Breast epithelium (tissue), 3 donors: ENCODE measurements at regions not wholly inside any gene's neighbourhood (a gene's known extent, or its start where the extent isn't known, plus 50 kb on each side); places are given as distances from the start of the nearest gene placed in this dataset.

ENCODE experiments used
- CTCF ChIP-seq, 3 donors: fragments of 450-650 bp; IDR thresholded peaks; one replicate each; pipeline ENCODE4 v1.5.1; 2016 to 2017; ENCODE audit warnings: antibody characterized with exemption in 3 of 3, mild to moderate bottlenecking in 3 of 3, moderate library complexity in 3 of 3
- POLR2A ChIP-seq: fragments of 450-650 bp; IDR thresholded peaks from one replicate; pipeline ENCODE4 v1.6.1; 2016; ENCODE audit warnings: antibody characterized with exemption, mild to moderate bottlenecking, moderate library complexity
- POLR2AphosphoS5 ChIP-seq, 3 donors: sonication (generic); formaldehyde crosslinking; IDR thresholded peaks; one replicate each; pipeline ENCODE4 v1.6.1; 2017; ENCODE audit warnings: antibody characterized with exemption in 3 of 3

- TF ChIP-seq POLR2A: no peak
- TF ChIP-seq POLR2AphosphoS5 (IDR thresholded peaks at IDR 0.05): no peak
- no peak for TF ChIP-seq CTCF (IDR thresholded peaks at IDR 0.05)
These were observed 918.7 kb downstream of the FAT4 start for GRCh38 chr4:126233483-126233882.
